ENCODE measurements at regions not wholly inside any gene's neighbourhood (a gene's known extent, or its start where the extent isn't known, plus 50 kb on each side); places are given as distances from the start of the nearest gene placed in this dataset.

DNA sequence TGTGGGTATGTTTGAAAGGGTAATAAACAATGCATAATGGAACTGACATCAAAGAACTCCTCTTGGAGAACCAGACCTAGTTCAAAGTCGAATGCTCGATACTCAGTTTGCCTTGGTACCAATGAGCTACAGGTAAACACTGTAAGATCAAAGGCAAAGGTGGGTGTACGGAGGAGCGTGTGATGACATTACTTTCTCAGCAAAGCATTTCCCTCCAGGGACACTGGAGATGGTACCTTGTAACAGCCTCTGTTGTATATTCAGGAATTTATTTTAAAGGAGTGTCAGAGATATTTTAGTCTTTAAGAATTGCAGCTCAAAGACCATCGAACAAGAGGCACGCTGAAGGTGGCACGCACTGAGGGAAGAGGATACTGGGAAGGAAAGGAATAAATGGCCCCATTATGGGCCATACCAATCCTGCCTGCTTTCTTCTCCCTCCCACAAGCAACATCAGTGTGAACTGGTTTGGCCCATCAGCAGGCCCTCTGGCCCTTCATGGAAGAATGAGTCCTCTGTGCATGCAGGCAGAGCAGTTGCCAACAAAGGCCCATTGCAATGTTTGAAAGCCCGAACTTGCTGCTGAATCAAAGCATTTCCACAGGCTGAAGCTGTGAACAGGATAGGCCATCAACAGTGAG, 410.2 kb downstream of the ACTL7B start:
- TF ChIP-seq CTCF (IDR thresholded peaks at IDR 0.05): no peak
- TF ChIP-seq POLR2A (IDR thresholded peaks at IDR 0.05): no peak
- TF ChIP-seq POLR2AphosphoS5 (IDR thresholded peaks at IDR 0.05): no peak
- TF ChIP-seq EP300 (IDR thresholded peaks at IDR 0.05): no peak
